ENCODE measurements at regions not wholly inside any gene's neighbourhood (a gene's known extent, or its start where the extent isn't known, plus 50 kb on each side); places are given as distances from the start of the nearest gene placed in this dataset.

DNA sequence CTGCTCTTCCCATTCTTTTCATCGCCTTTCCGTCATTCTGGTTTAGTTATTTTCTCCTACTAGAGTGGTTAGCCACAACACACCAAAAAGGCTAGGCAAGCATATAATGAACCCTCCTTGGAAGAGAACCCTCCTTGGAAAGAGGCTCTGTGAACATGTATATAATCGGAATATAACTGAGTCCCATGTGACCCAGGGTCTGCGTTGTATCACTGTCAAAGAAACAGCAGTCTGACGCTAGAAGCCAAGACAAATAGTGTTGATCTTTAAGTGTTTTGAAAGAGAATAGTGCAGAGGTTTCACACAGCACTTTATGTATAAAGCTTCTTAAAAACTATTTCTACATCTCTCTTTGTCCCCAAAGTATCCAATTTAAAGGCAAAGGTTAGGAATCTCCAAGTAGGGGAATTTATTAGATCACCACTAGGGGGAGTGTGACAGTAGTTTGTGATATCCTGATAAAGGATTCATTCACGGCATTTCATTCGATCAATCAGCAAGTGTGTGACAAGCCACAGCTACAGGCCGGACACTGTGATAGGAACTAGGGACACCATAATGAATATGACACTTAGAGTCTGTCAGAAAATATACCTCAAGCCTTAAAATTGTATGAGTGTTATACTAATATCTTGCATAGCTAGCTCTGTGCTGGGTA lies 395.3 kb downstream of the CD109 start:
- Histone ChIP-seq H3K9me3 (no peaks in the 10 kb centered on the region), H3K27me3 (no peaks in the 10 kb centered on the region), H3K27ac (no peak overlapping the region), H3K36me3 (replicated peaks in 1 of 2; ENCODE audit: insufficient read depth in 1 of 2, low read depth in 2 of 2) (no peaks in the 10 kb centered on the region), H3K4me1 (no peaks in the 10 kb centered on the region), H3K4me3 (no peak overlapping the region)
- 44 to 45% methylated on average over 8 of the region's 8 CpGs for WGBS, 2 donors
- peak; percentile 48 for ATAC-seq
- TF ChIP-seq, protein P1, sequence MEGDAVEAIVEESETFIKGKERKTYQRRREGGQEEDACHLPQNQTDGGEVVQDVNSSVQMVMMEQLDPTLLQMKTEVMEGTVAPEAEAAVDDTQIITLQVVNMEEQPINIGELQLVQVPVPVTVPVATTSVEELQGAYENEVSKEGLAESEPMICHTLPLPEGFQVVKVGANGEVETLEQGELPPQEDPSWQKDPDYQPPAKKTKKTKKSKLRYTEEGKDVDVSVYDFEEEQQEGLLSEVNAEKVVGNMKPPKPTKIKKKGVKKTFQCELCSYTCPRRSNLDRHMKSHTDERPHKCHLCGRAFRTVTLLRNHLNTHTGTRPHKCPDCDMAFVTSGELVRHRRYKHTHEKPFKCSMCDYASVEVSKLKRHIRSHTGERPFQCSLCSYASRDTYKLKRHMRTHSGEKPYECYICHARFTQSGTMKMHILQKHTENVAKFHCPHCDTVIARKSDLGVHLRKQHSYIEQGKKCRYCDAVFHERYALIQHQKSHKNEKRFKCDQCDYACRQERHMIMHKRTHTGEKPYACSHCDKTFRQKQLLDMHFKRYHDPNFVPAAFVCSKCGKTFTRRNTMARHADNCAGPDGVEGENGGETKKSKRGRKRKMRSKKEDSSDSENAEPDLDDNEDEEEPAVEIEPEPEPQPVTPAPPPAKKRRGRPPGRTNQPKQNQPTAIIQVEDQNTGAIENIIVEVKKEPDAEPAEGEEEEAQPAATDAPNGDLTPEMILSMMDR (IDR thresholded peaks at IDR 0.05) = peak; percentile 48 to 67 (median 59)
- TF ChIP-seq POLR2A (IDR thresholded peaks at IDR 0.05) = no peak
- intact Hi-C loops (cut with DNase I) = loop anchor here (10.0 kb wide), 1 partner anchor 1114 kb away; the partner anchor contains the start of gene COL12A1
- DNase-seq = no peak

DNA sequence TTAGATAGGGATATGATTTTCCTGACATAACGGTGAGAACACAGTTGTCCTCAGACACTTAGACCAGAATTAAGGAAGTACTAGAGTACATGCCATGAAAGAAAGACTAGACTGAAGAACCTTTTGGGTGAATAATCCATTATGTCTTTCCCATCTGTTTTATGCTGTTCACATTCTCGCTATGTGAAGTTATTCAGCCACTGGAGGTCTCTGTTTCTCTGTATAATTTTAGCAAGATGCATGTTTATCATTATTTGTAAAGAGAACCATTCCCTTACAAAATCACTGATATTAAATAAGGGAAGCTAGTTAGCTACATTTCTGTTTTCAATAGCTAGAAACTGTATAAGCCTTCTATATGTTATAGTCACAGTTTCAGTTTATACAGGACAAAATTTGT lies 391.9 kb downstream of the CD109 start:
- no peaks in the 10 kb centered on the region for H3K27me3 ChIP-seq
- DNase-seq = no peak
- no peak overlapping the region for H3K4me3 ChIP-seq
- 43 to 55% methylated on average over 2 of the region's 2 CpGs for WGBS, 2 donors
- H3K9me3 ChIP-seq = no peaks in the 10 kb centered on the region
- no peak for TF ChIP-seq POLR2A (IDR thresholded peaks at IDR 0.05)
- TF ChIP-seq, protein P1 (IDR thresholded peaks at IDR 0.05) = peak in 1 of 7 experiments; percentile 1
- no peak for ATAC-seq
- H3K36me3 ChIP-seq (replicated peaks in 1 of 2; ENCODE audit: insufficient read depth in 1 of 2, low read depth in 2 of 2) = no peaks in the 10 kb centered on the region
- no peaks in the 10 kb centered on the region for H3K4me1 ChIP-seq
- intact Hi-C loops (cut with DNase I) = no loop called here
- no peak overlapping the region for H3K27ac ChIP-seq

DNA sequence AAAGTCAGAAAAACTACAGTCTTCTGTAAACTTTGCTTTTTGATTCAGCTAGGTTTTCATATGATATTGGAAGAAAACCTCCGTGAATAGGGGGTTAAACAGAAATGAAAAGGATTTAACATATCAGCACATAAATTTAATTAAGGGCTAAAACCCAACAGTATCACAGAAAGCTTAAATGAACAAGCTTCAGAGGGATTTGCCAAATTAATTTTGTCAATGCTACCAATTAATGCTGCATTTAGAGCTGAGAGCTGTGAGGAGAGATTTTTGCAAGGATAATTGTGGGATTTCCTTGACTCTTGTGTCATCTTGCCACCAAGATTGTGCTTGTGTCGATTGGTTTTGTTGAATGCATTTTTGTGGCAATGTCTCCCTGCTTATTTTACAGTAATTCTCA lies 379.9 kb downstream of the CD109 start:
- 46 to 47% methylated on average over 2 of the region's 2 CpGs for WGBS, 2 donors
- TF ChIP-seq, protein P1 (IDR thresholded peaks at IDR 0.05) = no peak
- no peak for TF ChIP-seq POLR2A (IDR thresholded peaks at IDR 0.05)

DNA sequence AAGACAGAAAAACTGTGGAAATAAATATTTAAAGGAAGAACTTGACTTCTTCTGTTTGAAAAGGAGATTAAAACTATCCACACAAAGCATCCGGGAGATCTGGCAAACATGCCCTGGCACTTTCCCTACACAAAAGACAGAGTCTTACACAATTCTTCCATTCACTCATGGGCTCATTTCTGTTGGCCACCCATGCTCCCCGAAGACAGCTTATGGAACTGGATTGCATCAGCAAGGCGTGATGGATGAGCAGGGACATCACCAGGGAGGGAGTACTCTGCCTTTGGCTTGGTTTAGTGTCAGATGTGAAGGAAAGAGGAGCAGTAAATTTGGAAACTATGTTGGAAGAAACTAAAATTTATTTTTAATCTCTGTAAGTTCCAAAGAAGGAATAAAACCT lies 379.3 kb downstream of the CD109 start:
- DNase-seq = peak in 2 of 4 donors; percentile 7 to 14
- Histone ChIP-seq H3K4me3 (no peak overlapping the region), H3K36me3 (replicated peaks in 1 of 2; ENCODE audit: insufficient read depth in 1 of 2, low read depth in 2 of 2) (no peaks in the 10 kb centered on the region), H3K4me1 (no peaks in the 10 kb centered on the region), H3K9me3 (no peaks in the 10 kb centered on the region), H3K27ac (no peak overlapping the region), H3K27me3 (no peaks in the 10 kb centered on the region)
- intact Hi-C loops (cut with DNase I) = no loop called here
- 32 to 39% methylated on average over 3 of the region's 3 CpGs for WGBS, 2 donors
- TF ChIP-seq, protein P1 (IDR thresholded peaks at IDR 0.05) = no peak
- no peak for TF ChIP-seq POLR2A (IDR thresholded peaks at IDR 0.05)
- ATAC-seq = no peak

More for the DNA sequence above, 379.9 kb downstream of the CD109 start:
- intact Hi-C loops (cut with DNase I) = no loop called here
- Histone ChIP-seq H3K27ac (no peak overlapping the region), H3K4me3 (no peak overlapping the region), H3K27me3 (no peaks in the 10 kb centered on the region), H3K9me3 (no peaks in the 10 kb centered on the region), H3K36me3 (replicated peaks in 1 of 2; ENCODE audit: insufficient read depth in 1 of 2, low read depth in 2 of 2) (no peaks in the 10 kb centered on the region), H3K4me1 (no peaks in the 10 kb centered on the region)
- DNase-seq (no peak), ATAC-seq (no peak)

DNA sequence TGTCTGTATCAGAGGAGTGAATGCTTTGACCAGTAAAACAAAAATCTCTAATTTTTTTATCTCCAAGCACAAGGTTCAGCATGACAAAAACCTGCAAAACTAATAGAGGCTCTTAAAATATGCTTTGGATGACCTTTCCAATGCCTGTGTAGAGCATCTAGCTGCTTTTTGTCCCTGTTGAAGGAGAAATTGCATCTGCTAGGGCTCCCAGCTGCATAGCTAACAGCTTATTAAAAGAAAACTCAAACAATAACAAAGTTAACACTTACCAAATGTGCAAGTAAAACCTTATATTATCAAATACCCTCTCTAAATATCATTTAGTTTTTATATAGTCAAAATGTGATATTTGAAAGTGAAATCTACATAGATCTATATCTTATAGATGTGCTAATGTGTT lies 378.6 kb downstream of the CD109 start:
- no peak for TF ChIP-seq POLR2A (IDR thresholded peaks at IDR 0.05)
- TF ChIP-seq, protein P1 (IDR thresholded peaks at IDR 0.05) = no peak
- Histone ChIP-seq H3K36me3 (replicated peaks in 1 of 2; ENCODE audit: insufficient read depth in 1 of 2, low read depth in 2 of 2) (no peaks in the 10 kb centered on the region), H3K27me3 (no peaks in the 10 kb centered on the region), H3K4me3 (no peak overlapping the region), H3K9me3 (no peaks in the 10 kb centered on the region), H3K27ac (no peak overlapping the region), H3K4me1 (no peaks in the 10 kb centered on the region)
- ATAC-seq (no peak), DNase-seq (no peak)
- intact Hi-C loops (cut with DNase I) = no loop called here
